Tibial artery (tissue), 4 donors: ENCODE measurements at regions not wholly inside any gene's neighbourhood (a gene's known extent, or its start where the extent isn't known, plus 50 kb on each side); places are given as distances from the start of the nearest gene placed in this dataset.
"Not testable (repeated sequence)": the region's sequence is repeated elsewhere in the genome, so short reads cannot be mapped to it uniquely, and the experiment has no call there.

Experiments
- DNase-seq, 2 donors: peaks; one replicate each; pipeline ENCODE4 v3.0.0-alpha.2; 2019
- H3K27ac ChIP-seq, 2 donors: fragments of 200-600 bp; sonication (generic) in 1 of 2; 1 replicate in 1 of 2; 2 replicates in 1 of 2; pipeline ENCODE4 v1.5.1; 2018 to 2019; ENCODE audit warnings: mild to moderate bottlenecking in 1 of 2
- H3K27me3 ChIP-seq, 2 donors: fragments of 200-600 bp; sonication (generic) in 1 of 2; one replicate each; pipeline versions ENCODE4 v1.5.1 to v1.6.0; 2016 to 2019
- H3K36me3 ChIP-seq, 3 donors: fragments of 200-600 bp; sonication (generic) in 2 of 3; one replicate each; pipeline ENCODE4 v1.5.1; 2016 to 2019; ENCODE audit warnings: mild to moderate bottlenecking in 2 of 3
- H3K4me1 ChIP-seq, 4 donors: fragments of 200-600 bp; sonication (generic) in 2 of 4; 1 replicate in 3 of 4; 2 replicates in 1 of 4; pipeline ENCODE4 v1.5.1; 2016 to 2019
- H3K4me3 ChIP-seq, 2 donors: fragments of 200-600 bp; sonication (generic) in 1 of 2; 1 replicate in 1 of 2; 2 replicates in 1 of 2; pipeline ENCODE4 v1.5.1; 2018 to 2019; ENCODE audit warnings: mild to moderate bottlenecking in 2 of 2
- H3K9me3 ChIP-seq, 3 donors: fragments of 200-600 bp; sonication (generic) in 1 of 3; one replicate each; pipeline ENCODE4 v1.5.1; 2016 to 2019
- CTCF ChIP-seq, 2 experiments: fragments of 200-600 bp in 1 of 2; fragments of 450-650 bp in 1 of 2; IDR thresholded peaks; one replicate each; pipeline ENCODE4 v1.5.1; 2017 to 2019; ENCODE audit warnings: antibody characterized with exemption in 2 of 2, mild to moderate bottlenecking in 1 of 2, moderate library complexity in 1 of 2
- intact Hi-C: fragments of 100-400 bp; cut with DNase I; formaldehyde crosslinking; loops from one replicate; pipeline ENCODE4 v1.15.0; 2023; ENCODE audit warnings: low total_unique reads

- H3K4me1 ChIP-seq, H3K27ac ChIP-seq, DNase-seq, intact Hi-C loops, H3K9me3 ChIP-seq, H3K4me3 ChIP-seq, H3K36me3 ChIP-seq, H3K27me3 ChIP-seq: not testable (repeated sequence)
These were observed 61.3 kb downstream of the SYF2 start for GRCh38 chr1:25171013-25171412.

- Histone ChIP-seq H3K4me3 (no peak overlapping the region), H3K9me3 (no peaks in the 10 kb centered on the region), H3K36me3 (no peaks in the 10 kb centered on the region), H3K4me1 (no peaks in the 10 kb centered on the region), H3K27me3 (peaks cover 0 to 3% of the 10 kb centered on the region in 2 donors), H3K27ac (no peak overlapping the region)
- DNase-seq = no peak
- TF ChIP-seq CTCF (IDR thresholded peaks at IDR 0.05) = no peak
- intact Hi-C loops = no loop called here
These were observed 61.9 kb downstream of the SYF2 start for GRCh38 chr1:25170439-25170838.

GRCh38 chr1:25169610-25170009, 62.7 kb downstream of the SYF2 start:
- intact Hi-C loops = no loop called here
- no peak for TF ChIP-seq CTCF (IDR thresholded peaks at IDR 0.05)
- no peaks in the 10 kb centered on the region for H3K36me3 ChIP-seq
- H3K27me3 ChIP-seq = peaks cover 0 to 3% of the 10 kb centered on the region in 2 donors
- no peak overlapping the region for H3K4me3 ChIP-seq
- no peak for DNase-seq
- no peaks in the 10 kb centered on the region for H3K4me1 ChIP-seq
- H3K9me3 ChIP-seq = no peaks in the 10 kb centered on the region
- no peak overlapping the region for H3K27ac ChIP-seq

GRCh38 chr1:25169168-25169567, 63.1 kb downstream of the SYF2 start:
- TF ChIP-seq CTCF (IDR thresholded peaks at IDR 0.05) = no peak
- no peak overlapping the region for H3K27ac ChIP-seq
- H3K36me3 ChIP-seq = no peaks in the 10 kb centered on the region
- H3K4me1 ChIP-seq = no peaks in the 10 kb centered on the region
- no peak for DNase-seq
- H3K27me3 ChIP-seq = peaks cover 0 to 3% of the 10 kb centered on the region in 2 donors
- intact Hi-C loops = no loop called here
- no peak overlapping the region for H3K4me3 ChIP-seq
- H3K9me3 ChIP-seq = no peaks in the 10 kb centered on the region

GRCh38 chr1:25168193-25169071, 63.9 kb downstream of the SYF2 start:
- Histone ChIP-seq H3K27me3 (peaks cover 0 to 3% of the 10 kb centered on the region in 2 donors), H3K36me3 (no peaks in the 10 kb centered on the region), H3K27ac (no peak overlapping the region), H3K4me3 (no peak overlapping the region), H3K4me1 (no peaks in the 10 kb centered on the region), H3K9me3 (no peaks in the 10 kb centered on the region)
- no peak for TF ChIP-seq CTCF (IDR thresholded peaks at IDR 0.05)
- no peak for DNase-seq
- intact Hi-C loops = no loop called here

- H3K4me3 ChIP-seq = no peak overlapping the region
- peaks cover 0 to 3% of the 10 kb centered on the region in 2 donors for H3K27me3 ChIP-seq
- no peak overlapping the region for H3K27ac ChIP-seq
- no peaks in the 10 kb centered on the region for H3K4me1 ChIP-seq
- DNase-seq = no peak
- H3K36me3 ChIP-seq = no peaks in the 10 kb centered on the region
- H3K9me3 ChIP-seq = no peaks in the 10 kb centered on the region
- no peak for TF ChIP-seq CTCF (IDR thresholded peaks at IDR 0.05)
- intact Hi-C loops = no loop called here
These were observed 64.8 kb downstream of the SYF2 start for GRCh38 chr1:25167269-25168192.
